Middle frontal gyrus (tissue), 1 donor: ENCODE measurements at regions not wholly inside any gene's neighbourhood (a gene's known extent, or its start where the extent isn't known, plus 50 kb on each side); places are given as distances from the start of the nearest gene placed in this dataset.

ENCODE experiments used
- DNase-seq: peaks from one replicate; pipeline ENCODE4 v3.0.0-alpha.2; 2015; ENCODE audit warnings: low spot score; ENCODE audit errors: extremely low spot score

DNA sequence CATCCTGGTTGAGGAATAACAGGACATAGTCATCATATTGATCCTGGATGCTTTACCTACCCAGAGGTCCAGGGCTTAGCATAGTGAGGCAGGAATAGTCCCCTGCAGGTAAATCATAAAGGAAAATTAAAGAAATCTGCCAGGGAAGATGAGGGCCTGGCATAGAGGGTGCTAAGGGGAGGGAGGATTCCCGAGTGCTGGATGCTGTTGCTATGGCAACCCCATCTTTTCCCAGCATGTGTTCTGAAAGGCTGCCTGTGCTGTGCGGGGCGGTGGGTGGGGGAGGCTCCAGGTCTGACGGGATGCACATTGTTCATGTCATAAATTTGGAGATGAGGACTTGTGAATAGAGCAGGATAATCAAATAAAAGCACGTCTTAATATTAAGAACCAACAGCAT, 212.6 kb upstream of the PCSK2 start:
- DNase-seq: no peak

DNA sequence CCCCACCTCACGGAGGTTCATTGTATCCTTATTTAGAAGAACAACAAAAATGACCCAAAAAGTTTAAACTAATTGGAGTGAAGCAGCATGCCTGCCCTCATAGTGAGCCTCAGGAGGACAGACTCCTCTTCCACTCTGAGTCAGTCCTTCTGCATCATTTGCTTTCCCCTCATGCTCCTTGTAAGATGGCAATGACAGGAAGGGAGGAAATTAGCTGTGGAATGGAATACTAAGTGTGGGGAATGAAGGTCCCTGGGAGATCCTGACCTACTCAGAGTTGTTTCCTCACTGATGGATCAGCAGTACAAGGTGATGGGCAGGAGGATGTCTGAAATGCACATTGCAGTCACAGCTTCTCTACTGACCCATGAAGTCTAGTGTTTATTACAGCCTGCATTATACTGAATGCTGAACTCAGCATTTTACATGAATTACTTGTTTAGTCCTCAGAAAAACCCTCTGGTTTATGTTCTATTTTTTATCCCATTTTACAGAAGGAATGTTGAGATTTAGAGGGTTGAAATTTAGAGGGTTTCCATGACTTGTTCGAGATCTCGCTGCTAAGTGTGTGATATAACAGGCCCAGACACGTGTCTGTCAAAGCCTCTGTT, 212.0 kb upstream of the PCSK2 start:
- DNase-seq: no peak

DNA sequence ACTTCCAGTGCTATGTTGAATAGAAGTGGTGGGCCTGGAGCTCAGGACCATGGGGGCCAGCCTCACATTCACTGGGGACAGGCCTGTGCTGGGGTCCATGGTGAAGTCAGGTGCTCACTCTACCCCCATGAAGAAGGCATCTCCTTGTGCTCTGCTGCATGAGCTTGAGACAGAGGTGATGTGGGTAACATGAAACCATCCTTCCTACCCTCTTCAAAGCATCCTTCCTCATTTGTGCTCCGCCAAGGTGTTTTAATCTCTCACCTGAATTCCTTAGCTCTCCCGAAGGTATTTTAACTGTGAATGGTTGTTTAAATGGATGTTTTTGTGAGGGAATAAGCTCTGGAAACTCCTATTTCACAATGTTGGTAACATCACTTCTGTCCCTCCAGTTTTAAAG, 209.6 kb upstream of the PCSK2 start:
- no peak for DNase-seq

DNA sequence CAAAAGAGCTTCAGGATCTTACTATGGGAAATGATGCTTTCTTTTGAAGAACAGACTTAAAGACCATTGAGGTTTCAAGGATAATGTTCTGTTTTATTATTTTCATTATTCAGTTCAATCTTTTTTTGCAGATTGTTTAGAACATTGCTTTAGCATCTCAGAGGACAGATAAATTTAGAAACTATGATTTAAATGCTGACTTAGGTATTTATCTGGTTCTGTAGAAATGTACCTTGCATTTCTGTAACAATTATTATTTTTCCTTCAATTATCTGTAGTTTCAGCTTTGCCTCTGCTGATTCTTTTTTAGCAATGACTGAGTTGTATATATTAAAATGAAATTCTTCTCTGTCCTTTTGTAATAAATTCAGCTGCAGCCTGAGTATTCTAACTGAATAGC, 205.4 kb upstream of the PCSK2 start:
- no peak for DNase-seq

DNA sequence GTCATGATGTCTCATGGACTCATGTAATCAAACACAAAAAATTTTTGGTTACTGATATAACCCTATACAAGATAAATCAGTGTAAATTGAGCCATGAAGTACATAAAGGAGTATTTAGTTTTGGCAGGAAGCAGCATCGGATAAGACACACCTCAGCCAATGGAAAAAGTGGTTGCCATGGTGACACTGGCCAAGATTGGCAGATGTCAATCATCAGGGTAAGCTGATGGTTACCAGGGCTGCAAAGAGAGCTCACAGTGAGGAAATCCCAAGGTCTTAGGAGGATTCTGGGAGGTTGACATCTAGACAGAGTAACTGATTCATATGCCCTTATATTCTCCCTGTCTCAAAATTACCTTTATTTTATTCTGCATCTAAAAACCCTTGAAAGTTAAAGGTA, 203.8 kb upstream of the PCSK2 start:
- DNase-seq: no peak

DNA sequence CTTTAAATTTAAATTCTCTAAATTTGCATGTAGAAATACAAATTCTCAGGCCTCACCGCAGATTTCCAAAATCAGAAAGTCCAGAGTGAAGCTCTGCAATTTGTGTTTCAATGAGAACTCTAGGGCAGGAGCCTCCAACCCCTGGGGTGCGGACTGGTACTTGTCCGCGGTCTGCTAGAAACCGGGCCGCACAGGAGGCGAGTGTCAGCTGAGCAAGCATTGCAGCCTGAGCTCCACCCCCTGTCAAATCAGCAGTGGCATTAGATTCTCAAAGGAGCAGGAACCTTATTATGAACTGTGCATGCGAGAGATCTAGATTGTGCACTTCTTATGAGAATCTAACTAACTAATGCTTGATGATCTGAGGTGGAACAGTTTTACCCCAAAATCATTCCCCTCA, 203.0 kb upstream of the PCSK2 start:
- DNase-seq: no peak

DNA sequence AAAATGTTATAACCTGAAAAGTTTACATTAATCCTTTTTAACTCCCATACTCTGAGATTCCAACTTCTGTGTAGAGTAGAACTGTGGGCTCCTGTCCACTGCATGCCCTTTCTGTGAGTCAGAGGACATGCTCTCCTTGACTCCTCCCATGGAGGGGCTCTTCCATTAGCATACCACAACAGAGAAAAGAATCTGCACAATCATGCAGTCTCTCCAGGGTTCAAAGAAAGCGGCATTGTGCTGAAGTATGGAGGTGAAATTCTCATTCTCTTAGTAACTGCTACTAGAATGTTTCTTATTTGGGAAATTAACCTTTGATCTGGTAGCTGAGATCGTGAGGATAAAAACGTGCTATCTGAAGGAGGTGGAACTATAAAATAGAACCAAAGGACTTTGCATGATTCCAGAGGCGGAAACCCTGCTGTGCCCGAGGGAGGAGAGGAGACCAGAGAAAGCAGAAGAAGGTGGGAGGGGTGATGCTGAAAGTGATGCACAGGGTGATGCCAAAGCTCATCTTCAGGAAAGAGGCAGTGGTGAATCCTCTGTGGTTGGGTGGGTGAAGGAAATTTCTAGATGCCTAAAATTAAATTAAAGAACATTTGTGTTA, 202.2 kb upstream of the PCSK2 start:
- DNase-seq: no peak

DNA sequence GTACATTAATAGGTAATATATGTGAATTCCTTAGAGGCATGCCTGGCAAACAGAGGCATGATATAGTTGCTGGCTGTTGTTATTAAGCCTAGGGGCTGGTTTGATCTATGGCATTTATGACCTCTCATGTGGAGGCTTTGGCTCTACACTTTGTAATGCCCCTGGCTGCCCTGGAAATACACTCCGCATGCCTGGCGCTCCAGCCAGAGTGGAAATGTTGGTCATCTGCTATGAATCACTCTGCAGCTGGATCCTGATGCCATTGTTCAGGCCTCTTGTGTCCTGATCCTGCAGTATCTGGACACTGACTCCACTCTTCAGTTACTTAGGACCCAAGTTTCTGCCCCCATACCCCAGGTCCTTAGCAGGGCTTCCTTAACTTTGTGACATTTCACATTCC, 200.5 kb upstream of the PCSK2 start:
- DNase-seq: no peak

DNA sequence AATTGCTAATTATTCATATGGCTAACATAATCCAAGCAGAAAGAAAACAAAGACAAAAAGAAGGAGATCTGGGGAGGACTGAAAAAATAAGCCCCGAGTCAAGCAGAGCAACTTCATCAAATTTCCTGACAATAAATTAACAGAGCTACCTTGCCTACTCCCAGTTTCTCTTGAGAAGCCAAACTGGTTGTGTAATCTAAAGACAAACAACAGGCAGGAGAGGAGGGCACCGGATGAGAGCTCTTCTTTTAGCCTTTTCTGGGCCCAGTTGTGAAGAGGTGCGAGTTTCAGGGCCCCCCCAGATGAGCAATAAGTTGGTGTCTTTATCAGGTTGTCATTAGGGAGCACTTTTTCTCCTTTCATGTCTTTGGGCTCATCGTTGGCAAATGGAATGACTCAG, 197.1 kb upstream of the PCSK2 start:
- no peak for DNase-seq

DNA sequence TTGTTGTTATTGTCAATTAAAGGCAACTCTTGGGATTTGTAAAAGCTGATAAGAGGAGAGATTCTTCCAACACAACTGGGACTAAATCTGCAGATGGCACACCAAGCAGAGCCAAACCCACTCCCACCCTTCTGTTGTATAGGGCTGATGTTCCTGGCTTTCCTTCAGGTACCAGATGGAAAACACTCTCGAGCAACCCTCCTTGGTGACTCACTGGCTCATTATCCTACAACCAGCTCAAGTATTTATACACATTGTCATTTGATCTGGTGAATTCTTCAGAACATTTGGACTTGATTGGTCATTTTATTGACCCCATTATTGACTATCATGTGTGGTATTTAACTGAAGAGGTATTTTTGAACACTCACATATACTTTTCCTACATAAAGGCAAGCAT, 190.3 kb upstream of the PCSK2 start:
- no peak for DNase-seq

DNA sequence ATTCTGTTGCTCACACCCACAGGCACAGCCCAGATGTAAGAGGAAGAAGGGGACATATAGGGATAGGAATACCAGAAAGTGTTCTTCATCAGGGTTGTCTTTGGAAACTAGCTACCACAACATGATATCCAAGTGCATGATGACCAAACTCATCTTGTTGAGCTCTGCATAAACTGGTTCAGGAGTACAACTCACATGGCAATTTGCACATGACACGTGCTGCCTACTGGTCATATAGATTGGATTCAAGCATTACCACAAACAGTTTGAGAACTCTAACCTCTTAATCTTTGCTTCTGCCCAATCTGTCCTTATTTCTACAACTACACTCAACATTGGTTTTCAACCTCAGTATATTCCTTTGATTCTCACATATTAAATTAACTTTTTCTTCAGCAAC, 184.7 kb upstream of the PCSK2 start:
- DNase-seq: no peak

DNA sequence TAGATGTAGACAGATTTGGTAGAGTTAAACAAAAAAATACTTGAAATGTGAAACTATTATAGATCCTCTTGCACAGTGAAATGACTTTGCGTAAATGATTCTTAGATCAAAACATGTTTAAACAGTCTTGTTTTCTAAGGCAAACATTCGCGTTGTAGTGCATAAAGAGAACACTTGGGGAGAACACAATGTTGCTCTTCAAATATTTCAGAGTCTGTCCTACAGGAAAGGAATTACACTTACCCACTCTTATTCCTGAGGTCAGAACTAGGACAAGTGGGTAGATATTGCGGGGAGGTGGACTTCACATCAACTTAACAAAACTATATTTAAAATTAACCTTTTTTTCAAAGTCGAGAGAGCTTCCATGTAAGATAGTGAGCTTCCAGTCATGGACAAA, 183.5 kb upstream of the PCSK2 start:
- no peak for DNase-seq

DNA sequence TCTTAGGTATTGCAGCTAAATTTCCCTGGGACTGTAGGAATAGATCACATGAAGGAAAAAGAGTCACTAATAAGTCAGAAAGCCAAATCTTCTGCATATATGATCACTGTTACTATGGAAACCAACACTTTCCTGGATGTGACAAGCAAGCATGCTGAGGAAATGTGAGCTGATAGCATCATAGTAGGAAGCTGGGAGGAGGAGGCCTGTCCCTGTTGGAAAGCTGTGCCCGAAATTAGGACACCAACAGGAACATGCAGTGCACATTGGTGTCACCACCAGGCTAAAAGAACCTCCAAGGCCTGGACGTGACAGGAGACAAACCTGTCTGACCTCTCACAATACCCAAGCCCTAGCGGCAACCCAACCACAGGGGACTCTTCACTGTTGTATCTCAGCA, 181.9 kb upstream of the PCSK2 start:
- DNase-seq: no peak

DNA sequence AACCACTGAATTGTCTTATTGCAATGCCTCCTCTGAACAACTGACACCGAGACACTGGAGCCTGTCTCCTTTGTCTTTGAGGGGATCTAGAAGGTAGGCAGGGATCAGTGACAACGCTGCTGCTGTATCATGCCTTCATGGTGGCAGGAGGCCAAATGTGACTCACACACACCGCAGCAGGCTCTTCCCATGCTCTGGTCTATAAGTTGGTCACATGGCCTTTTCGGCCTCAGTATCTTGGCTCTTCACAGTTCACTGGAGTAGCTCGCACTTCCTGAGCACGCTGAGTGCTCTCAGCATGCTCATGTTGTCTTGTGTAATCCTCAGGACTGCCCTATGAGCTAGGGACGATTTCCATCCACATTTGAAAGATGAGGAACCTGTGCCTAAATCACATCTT, 167.4 kb upstream of the PCSK2 start:
- no peak for DNase-seq

DNA sequence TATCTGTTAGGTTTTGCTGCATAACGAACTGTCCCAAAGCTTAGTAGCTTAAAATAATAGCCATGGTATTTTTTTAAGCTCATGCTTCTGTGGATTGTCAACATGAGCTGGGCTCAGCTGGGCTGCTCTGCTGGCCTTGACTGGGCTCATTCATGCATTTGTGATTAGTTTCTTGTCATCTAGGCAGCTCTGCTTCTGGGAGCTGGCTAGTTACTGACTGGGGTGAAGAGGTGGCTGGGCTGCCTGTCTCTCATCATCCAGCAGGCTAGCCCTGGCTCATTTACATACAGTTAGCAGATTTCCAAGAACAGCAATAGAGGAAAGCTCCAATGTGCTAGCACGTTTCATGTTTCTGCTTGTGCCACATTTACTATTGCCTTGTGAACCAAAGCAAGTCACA, 165.1 kb upstream of the PCSK2 start:
- DNase-seq: no peak

DNA sequence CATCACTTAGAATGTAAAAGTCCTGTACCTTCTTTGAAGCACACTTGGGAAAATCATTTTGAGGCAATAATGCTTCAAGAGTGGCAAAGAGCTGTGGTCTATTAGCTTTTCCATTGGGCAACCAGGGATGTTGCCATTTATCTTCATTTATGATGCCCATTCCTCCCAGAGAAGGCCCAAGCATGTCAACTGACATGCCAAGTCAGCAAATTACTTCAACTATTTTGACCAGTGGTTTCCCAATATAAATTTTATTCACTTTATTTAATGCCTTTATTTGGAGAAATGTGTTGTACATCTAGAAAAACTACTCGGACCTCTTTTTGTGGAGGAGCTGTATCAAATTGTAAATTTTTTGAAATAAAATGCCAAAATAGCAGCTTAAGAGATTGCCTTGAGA, 164.1 kb upstream of the PCSK2 start:
- no peak for DNase-seq

DNA sequence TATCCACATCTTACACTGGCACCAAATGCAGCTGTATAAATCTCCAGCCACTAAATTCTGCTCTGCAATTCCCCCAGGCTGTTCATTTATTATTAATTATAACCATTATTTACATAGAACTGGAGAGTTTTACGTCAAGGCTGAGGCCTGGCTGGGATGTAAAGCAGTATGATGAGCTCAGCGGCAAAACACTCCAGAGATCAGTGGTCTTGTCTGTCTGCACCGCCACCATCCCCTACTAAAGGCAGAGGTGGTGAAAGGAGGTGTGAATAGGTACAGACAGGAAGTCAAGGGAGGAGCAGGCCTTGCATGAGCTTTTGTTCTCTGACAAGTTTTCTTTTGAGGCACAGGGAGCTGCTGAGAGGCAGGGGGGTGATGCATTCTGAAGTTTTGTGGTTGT, 159.9 kb upstream of the PCSK2 start:
- no peak for DNase-seq

DNA sequence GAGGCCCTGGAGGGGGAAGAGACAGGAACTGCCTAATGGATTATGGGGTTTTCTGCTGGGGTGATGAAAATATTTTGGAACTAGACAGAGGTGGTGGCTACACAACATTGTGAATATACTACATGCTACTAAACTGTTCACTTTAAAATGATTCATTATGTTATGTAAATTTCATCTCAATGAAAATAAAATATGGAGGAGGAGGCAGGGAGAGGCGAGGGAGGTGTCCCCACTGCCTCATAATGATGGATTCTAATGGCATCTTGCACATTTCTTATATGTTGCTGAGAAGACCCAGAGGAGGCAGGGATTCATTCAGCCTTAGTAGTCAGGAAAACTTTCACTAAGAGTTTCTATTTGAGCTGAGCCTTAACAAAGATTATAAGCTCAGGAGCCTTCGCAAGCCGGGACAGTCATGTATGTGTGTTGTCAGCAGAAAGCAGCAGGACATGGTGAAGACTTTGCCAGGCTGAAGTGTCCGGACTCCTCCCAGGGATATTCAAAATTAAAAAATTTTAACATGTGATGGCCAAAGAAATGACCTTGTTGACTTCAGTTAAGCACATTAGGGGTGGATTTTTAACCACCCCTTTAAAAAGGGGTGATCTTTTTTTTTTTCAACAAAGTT, 158.6 kb upstream of the PCSK2 start:
- no peak for DNase-seq

DNA sequence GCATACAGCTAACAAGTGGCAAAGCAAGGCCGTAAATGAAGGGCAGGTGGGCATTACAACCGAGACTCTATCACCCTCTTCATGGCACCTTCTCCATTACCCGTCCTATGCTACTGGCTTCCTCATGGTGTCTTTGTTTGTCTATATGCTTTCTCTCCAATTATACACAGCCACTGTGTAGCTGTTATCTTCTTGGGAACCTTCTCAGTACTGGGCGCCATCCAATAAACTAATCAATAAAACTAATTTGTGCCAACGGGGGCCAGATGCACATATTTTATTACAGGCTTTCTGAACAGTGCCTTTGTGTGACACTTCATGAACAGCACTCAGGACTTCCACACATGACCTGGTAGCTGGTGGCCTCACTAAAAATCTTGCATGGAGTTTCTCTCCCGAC, 149.8 kb upstream of the PCSK2 start:
- DNase-seq: no peak

DNA sequence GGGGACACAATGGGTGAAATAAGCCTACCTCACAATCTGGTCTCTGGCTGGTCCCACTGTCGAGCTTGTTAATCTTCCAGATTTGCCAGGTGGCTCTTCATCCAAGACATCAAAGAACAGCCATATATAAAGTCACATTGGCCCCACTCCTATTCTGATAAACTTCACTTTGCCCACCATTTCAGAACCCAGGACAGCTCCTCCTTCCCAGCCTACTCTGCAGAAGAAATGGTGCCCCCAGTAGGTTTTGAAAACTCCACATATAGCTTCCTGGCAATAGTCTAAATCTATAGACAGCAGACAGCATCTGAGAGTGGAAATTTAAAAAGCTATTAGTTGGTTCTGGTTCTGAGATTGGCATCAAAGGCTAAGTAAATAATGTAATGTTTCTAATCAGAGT, 143.1 kb upstream of the PCSK2 start:
- no peak for DNase-seq

DNA sequence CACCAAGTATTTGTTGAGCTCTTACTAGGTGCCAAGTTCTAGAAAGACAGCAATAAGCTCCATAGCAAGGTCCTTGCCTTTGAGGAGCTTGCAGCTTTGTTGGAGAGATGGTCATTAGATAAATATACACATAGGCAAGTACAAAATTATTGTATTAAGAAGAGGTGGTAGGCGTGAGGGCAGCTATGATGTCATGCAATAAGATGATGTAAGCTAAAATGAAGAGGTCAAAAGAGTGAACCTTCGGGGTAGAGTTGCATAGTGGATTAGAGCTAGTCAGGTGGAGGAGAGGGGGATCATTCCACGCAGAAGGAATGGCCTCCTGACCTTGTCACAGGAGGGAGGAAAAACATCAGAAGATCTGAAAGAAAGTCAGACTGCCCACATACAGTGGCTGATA, 141.9 kb upstream of the PCSK2 start:
- DNase-seq: no peak

DNA sequence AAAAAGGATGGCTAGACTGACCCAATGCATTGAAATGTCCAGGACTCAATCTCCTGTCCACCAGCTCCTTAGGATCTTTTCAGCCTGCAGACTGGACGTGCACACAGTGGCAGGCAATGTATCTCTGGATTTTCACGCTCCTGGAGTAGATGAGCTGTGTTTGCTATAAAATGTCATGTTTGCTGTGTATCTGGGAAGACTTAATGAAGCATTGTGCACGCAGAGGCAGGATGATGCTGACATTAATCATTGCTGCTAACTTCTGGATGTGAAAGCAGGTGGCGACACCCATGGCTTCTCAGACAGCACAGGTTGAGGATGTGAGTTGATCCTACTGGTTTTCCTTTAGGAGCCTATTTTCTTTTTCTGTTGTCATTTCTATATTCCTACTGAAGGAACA, 133.1 kb upstream of the PCSK2 start:
- no peak for DNase-seq

DNA sequence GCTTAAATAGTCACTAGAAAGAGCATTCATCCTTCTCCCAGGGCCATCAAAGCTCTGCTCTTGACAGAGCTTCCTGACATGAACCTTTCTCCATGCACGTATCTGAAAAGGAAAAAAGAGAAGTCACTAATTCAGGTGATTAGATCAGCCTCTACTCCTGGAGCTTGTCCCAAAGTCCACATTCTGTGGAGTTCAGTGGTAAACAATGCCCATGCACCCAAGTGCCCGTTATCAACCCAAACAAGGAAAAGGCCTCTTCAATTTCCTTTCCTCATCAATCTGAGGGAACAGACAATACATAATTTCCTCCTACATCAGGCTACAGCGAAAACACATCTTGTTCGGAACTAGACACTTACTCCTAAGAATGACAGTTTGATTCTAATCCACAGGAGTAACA, 129.2 kb upstream of the PCSK2 start:
- DNase-seq: no peak
